HepG2 (cell line): ENCODE measurements at regions not wholly inside any gene's neighbourhood (a gene's known extent, or its start where the extent isn't known, plus 50 kb on each side); places are given as distances from the start of the nearest gene placed in this dataset.

Experiments
- ATAC-seq: fragments of 200-7000 bp; cut with Tn5 transposase; 3 replicates; pipeline ENCODE4 v1.9.1; 2020; ENCODE audit warnings: mild to moderate bottlenecking, moderate library complexity
- BruUV-seq: library from RNA; stranded (reverse); fragments of 400-500 nt; replicated peaks from 2 replicates; lab custom pipeline; 2021; lab: Mats Ljungman, UMichigan
- CTCF ChIA-PET: fragments of 300-600 bp; formaldehyde crosslinking; extraction: SDS; loops from one replicate; lab custom pipeline; 2021; ENCODE audit warnings: low total read pairs, inconsistent platforms, low intra/inter-chr PET ratio; lab: Yijun Ruan, JAX
- POLR2A ChIA-PET: fragments of 350-600 bp; sonication (Branson Sonifier 250); formaldehyde crosslinking; loops from one replicate; lab custom pipeline; 2020; ENCODE audit warnings: antibody characterized with exemption, inconsistent platforms; lab: Yijun Ruan, JAX
- DNase-seq: peaks from one replicate; pipeline ENCODE4 v3.0.0-alpha.2; 2015; ENCODE audit warnings: low spot score
- FAIRE-seq: peaks from 3 replicates; lab custom pipeline; 2011; peaks lifted over from hg19 to GRCh38; lab: Jason Lieb, UNC
- H2AFZ ChIP-seq: one replicate; pipeline ENCODE4 v1.6.1; 2011; ENCODE audit warnings: low read length, inconsistent platforms
- H3K27ac ChIP-seq: fragments of 300-600 bp; 3 replicates; pipeline ENCODE4 v1.8.0; 2011; ENCODE audit warnings: mixed run types, mild to moderate bottlenecking, mixed read lengths, low read length, inconsistent platforms; ENCODE audit not compliant: insufficient read depth; ENCODE audit errors: extremely low read length
- H3K27me3 ChIP-seq, 2 experiments: fragments of 200-600 bp in 1 of 2; 2 replicates in 1 of 2; 3 replicates in 1 of 2; pipeline versions ENCODE4 v1.6.0 to v1.8.0; 2011; ENCODE audit warnings: low read length in 2 of 2, mild to moderate bottlenecking in 2 of 2, moderate library complexity in 2 of 2, inconsistent platforms in 1 of 2; ENCODE audit not compliant: insufficient read depth in 2 of 2, control insufficient read depth in 1 of 2
- H3K36me3 ChIP-seq, 2 experiments: fragments of 200-600 bp in 1 of 2; replicated peaks in 1 of 2; 2 replicates in 1 of 2; 3 replicates in 1 of 2; pipeline versions ENCODE4 v1.5.1 to v1.8.0; 2011; ENCODE audit warnings: low read length in 2 of 2, inconsistent platforms in 1 of 2; ENCODE audit not compliant: insufficient read depth in 2 of 2, control insufficient read depth in 1 of 2
- H3K4me1 ChIP-seq: 2 replicates; pipeline ENCODE4 v1.5.1; 2012; ENCODE audit warnings: low read length, inconsistent platforms; ENCODE audit not compliant: insufficient read depth
- H3K4me2 ChIP-seq: 2 replicates; pipeline ENCODE4 v1.6.0; 2011; ENCODE audit warnings: low read depth, low read length, inconsistent platforms
- H3K4me3 ChIP-seq, 3 experiments: fragments of 200-600 bp in 1 of 3; sonication (generic), shearing (Covaris generic) in 1 of 3; replicated peaks in 1 of 3; 2 replicates each; pipeline ENCODE4 v1.5.1; 2011 to 2016; ENCODE audit warnings: low read length in 3 of 3, inconsistent platforms in 2 of 3, low read depth in 2 of 3, mild to moderate bottlenecking in 2 of 3, control low read depth in 1 of 3, mixed read lengths in 1 of 3; ENCODE audit not compliant: insufficient read depth in 1 of 3
- H3K79me2 ChIP-seq: one replicate; pipeline ENCODE4 v1.6.1; 2011; ENCODE audit warnings: low read length, inconsistent platforms; ENCODE audit not compliant: insufficient read depth
- H3K9ac ChIP-seq: 2 replicates; pipeline ENCODE4 v1.6.0; 2011; ENCODE audit warnings: mild to moderate bottlenecking, low read depth, low read length, inconsistent platforms; ENCODE audit not compliant: insufficient read depth
- H3K9me3 ChIP-seq: 2 replicates; pipeline ENCODE4 v1.5.1; 2012; ENCODE audit warnings: mild to moderate bottlenecking, low read length
- H4K20me1 ChIP-seq: 2 replicates; pipeline ENCODE4 v1.6.0; 2011; ENCODE audit warnings: inconsistent platforms, mild to moderate bottlenecking, low read length, moderate library complexity; ENCODE audit not compliant: insufficient read depth
- AHDC1 ChIP-seq: sonication (generic); formaldehyde crosslinking; IDR thresholded peaks from 2 replicates; pipeline ENCODE4 v1.5.1; 2020; ENCODE audit warnings: mild to moderate bottlenecking, missing genetic modification reagents, borderline replicate concordance
- NFKBIZ ChIP-seq: IDR thresholded peaks from 2 replicates; pipeline ENCODE4 v1.6.1; 2018; ENCODE audit warnings: missing genetic modification reagents, missing compliant biosample characterization
- RAD21 ChIP-seq: fragments of 450-650 bp; formaldehyde crosslinking; IDR thresholded peaks from 2 replicates; pipeline ENCODE4 v1.5.0; 2020; ENCODE audit warnings: mild to moderate bottlenecking
- SMARCC2 ChIP-seq: fragments of 450-650 bp; IDR thresholded peaks from 2 replicates; pipeline ENCODE4 v1.6.1; 2017; ENCODE audit warnings: antibody characterized with exemption, mild to moderate bottlenecking
- ZBTB44 ChIP-seq: sonication (generic); formaldehyde crosslinking; IDR thresholded peaks from 2 replicates; pipeline ENCODE4 v1.4.0; 2020; ENCODE audit warnings: missing genetic modification reagents
- ZNF264 ChIP-seq: sonication (generic); formaldehyde crosslinking; IDR thresholded peaks from 2 replicates; pipeline ENCODE4 v1.4.0; 2020; ENCODE audit warnings: missing genetic modification reagents
- ZNF382 ChIP-seq: sonication (generic); formaldehyde crosslinking; IDR thresholded peaks from 2 replicates; pipeline ENCODE4 v1.5.0; 2020; ENCODE audit warnings: missing genetic modification reagents, mild to moderate bottlenecking, borderline replicate concordance
- ZNF543 ChIP-seq: sonication (generic); formaldehyde crosslinking; IDR thresholded peaks from 2 replicates; pipeline ENCODE4 v1.4.0; 2020; ENCODE audit warnings: mild to moderate bottlenecking, missing genetic modification reagents
- ZNF776 ChIP-seq: sonication (generic); formaldehyde crosslinking; IDR thresholded peaks from 2 replicates; pipeline ENCODE4 v1.4.0; 2020; ENCODE audit warnings: mild to moderate bottlenecking, missing genetic modification reagents
- WGBS: methylation state at CpG from one replicate; pipeline ENCODE4 v1.1.6; 2017; ENCODE audit warnings: low lambda C conversion rate; 5-methylcytosine and 5-hydroxymethylcytosine counted together
- in situ Hi-C: cut with HindIII; loops from 2 replicates; pipeline ENCODE4 v1.10.0; 2017; ENCODE audit warnings: low pct_unique_long_range_greater_than_20kb; ENCODE audit not compliant: extremely low pct_ligation_motif_present
- intact Hi-C: fragments of 100-400 bp; cut with micrococcal nuclease; formaldehyde crosslinking; loops from one replicate; pipeline ENCODE4 v1.10.0; 2022; ENCODE audit not compliant: unreplicated experiment

GRCh38 chr14:48373981-48374380, 698.6 kb upstream of the MDGA2 start:
- Histone ChIP-seq H3K36me3 (no peaks in the 10 kb centered on the region), H3K79me2 (no peaks in the 10 kb centered on the region), H3K4me1 (no peaks in the 10 kb centered on the region), H3K27ac (no peak overlapping the region), H3K9ac (no peak overlapping the region), H3K4me3 (no peak overlapping the region), H3K4me2 (no peak overlapping the region), H2AFZ (no peak overlapping the region), H3K9me3 (0 out of 2 replicates have a peak, but pooled peaks cover 4% of the 10 kb centered on the region), H4K20me1 (no peaks in the 10 kb centered on the region), H3K27me3 (no peaks in the 10 kb centered on the region)
- POLR2A ChIA-PET = no interaction called here
- in situ Hi-C loops = no loop called here
- CTCF ChIA-PET = no interaction called here
- no TSS peak for BruUV-seq
- FAIRE-seq = no peak
- no peak for TF ChIP-seq AHDC1 (CRISPR knock-in tag)
- no peak for TF ChIP-seq ZNF776 (CRISPR knock-in tag)
- no peak for TF ChIP-seq SMARCC2
- TF ChIP-seq ZBTB44 = no peak
- TF ChIP-seq ZNF264 = no peak
- no peak for TF ChIP-seq ZNF382
- TF ChIP-seq ZNF543 (CRISPR knock-in tag) = no peak
- no peak for TF ChIP-seq NFKBIZ (CRISPR knock-in tag)
- TF ChIP-seq RAD21 (CRISPR knock-in tag) = no peak
- ATAC-seq = no peak
- no peak for DNase-seq
- intact Hi-C loops = no loop called here
- 0% methylated on average over 3 of the region's 3 CpGs for WGBS
